SK-N-SH treated with all-trans-retinoic acid at 6 μM for 48 hours (cell line): ENCODE measurements at regions not wholly inside any gene's neighbourhood (a gene's known extent, or its start where the extent isn't known, plus 50 kb on each side); places are given as distances from the start of the nearest gene placed in this dataset.
A peak's percentile ranks its signal among the peaks of the same experiment; 100 is the strongest.

Experiments used
- ATAC-seq: fragments of 200-7000 bp; cut with Tn5 transposase; 3 replicates; pipeline ENCODE4 v1.9.1; 2020; ENCODE audit warnings: mild to moderate bottlenecking, moderate library complexity
- ARNTL ChIP-seq: fragments of 450-650 bp; formaldehyde crosslinking; IDR thresholded peaks from 2 replicates; pipeline ENCODE4 v1.5.0; 2020; ENCODE audit warnings: low read depth, mild to moderate bottlenecking, moderate library complexity, borderline replicate concordance
- CSDC2 ChIP-seq: fragments of 250-450 bp; sonication (Bioruptor Pico); IDR thresholded peaks from 2 replicates; pipeline ENCODE4 v1.5.0; 2020; ENCODE audit warnings: mild to moderate bottlenecking, moderate library complexity
- CSRNP3 ChIP-seq: fragments of 250-450 bp; sonication (Bioruptor Pico); IDR thresholded peaks from 2 replicates; pipeline ENCODE4 v1.5.1; 2021; ENCODE audit warnings: mild to moderate bottlenecking, moderate library complexity
- ESRRG ChIP-seq: fragments of 250-450 bp; sonication (Bioruptor Pico); IDR thresholded peaks from 2 replicates; pipeline ENCODE4 v1.6.1; 2021; ENCODE audit warnings: mild to moderate bottlenecking
- GLIS3 ChIP-seq: fragments of 250-450 bp; sonication (Bioruptor Pico); IDR thresholded peaks from 2 replicates; pipeline ENCODE4 v1.5.0; 2020; ENCODE audit warnings: mild to moderate bottlenecking, moderate library complexity
- ISL1 ChIP-seq: fragments of 250-450 bp; sonication (Bioruptor Pico); IDR thresholded peaks from 2 replicates; pipeline ENCODE4 v2.1.2; 2022; ENCODE audit warnings: mild to moderate bottlenecking, moderate library complexity
- OSR1 ChIP-seq: fragments of 250-450 bp; sonication (Bioruptor Pico); IDR thresholded peaks from 2 replicates; pipeline ENCODE4 v1.8.0; 2022; ENCODE audit warnings: moderate library complexity, mild to moderate bottlenecking, inconsistent platforms
- PPARA ChIP-seq: fragments of 250-450 bp; sonication (Bioruptor Pico); IDR thresholded peaks from 2 replicates; pipeline ENCODE4 v1.5.0; 2020; ENCODE audit warnings: mild to moderate bottlenecking, borderline replicate concordance
- RARB ChIP-seq: fragments of 250-450 bp; sonication (Bioruptor Pico); IDR thresholded peaks from 2 replicates; pipeline ENCODE4 v1.8.0; 2021; ENCODE audit warnings: mild to moderate bottlenecking, moderate library complexity
- SNAI2 ChIP-seq: fragments of 250-450 bp; sonication (Bioruptor Pico); IDR thresholded peaks from 2 replicates; pipeline ENCODE4 v1.5.0; 2020; ENCODE audit warnings: mild to moderate bottlenecking, moderate library complexity
- TCF4 ChIP-seq: fragments of 250-450 bp; sonication (Bioruptor Pico); IDR thresholded peaks from 2 replicates; pipeline ENCODE4 v1.8.0; 2021; ENCODE audit warnings: mild to moderate bottlenecking, moderate library complexity, borderline replicate concordance
- TOX ChIP-seq: fragments of 250-450 bp; sonication (Bioruptor Pico); IDR thresholded peaks from 2 replicates; pipeline ENCODE4 v1.8.0; 2021; ENCODE audit warnings: mild to moderate bottlenecking, moderate library complexity, borderline replicate concordance
- TSHZ2 ChIP-seq: fragments of 250-450 bp; sonication (Bioruptor Pico); IDR thresholded peaks from 2 replicates; pipeline ENCODE4 v1.5.0; 2020; ENCODE audit warnings: mild to moderate bottlenecking, moderate library complexity
- ZC3H10 ChIP-seq: fragments of 250-450 bp; sonication (Bioruptor Pico); IDR thresholded peaks from 2 replicates; pipeline ENCODE4 v1.5.1; 2021; ENCODE audit warnings: mild to moderate bottlenecking, moderate library complexity
- ZFP30 ChIP-seq: fragments of 450-650 bp; formaldehyde crosslinking; IDR thresholded peaks from 2 replicates; pipeline ENCODE4 v1.5.0; 2022; ENCODE audit warnings: mild to moderate bottlenecking, moderate library complexity
- ZNF565 ChIP-seq: fragments of 450-650 bp; formaldehyde crosslinking; conservative IDR thresholded peaks from 2 replicates; pipeline ENCODE4 v1.5.0; 2020; ENCODE audit warnings: low read depth, mild to moderate bottlenecking, moderate library complexity
- ZNF70 ChIP-seq: fragments of 450-650 bp; formaldehyde crosslinking; IDR thresholded peaks from 2 replicates; pipeline ENCODE4 v1.5.0; 2020; ENCODE audit warnings: mild to moderate bottlenecking, moderate library complexity
- ZNF8 ChIP-seq: fragments of 450-650 bp; formaldehyde crosslinking; IDR thresholded peaks from 2 replicates; pipeline ENCODE4 v1.5.0; 2020; ENCODE audit warnings: mild to moderate bottlenecking, moderate library complexity
- TF ChIP-seq, protein P1 (sequence below): fragments of 250-450 bp; sonication (Bioruptor Pico); IDR thresholded peaks from 2 replicates; pipeline ENCODE4 v1.8.0; 2020; ENCODE audit warnings: mild to moderate bottlenecking, moderate library complexity, borderline replicate concordance

- ATAC-seq, result no peak
- TF ChIP-seq ZNF8 (CRISPR knock-in tag) (no peak), ESRRG (no peak), GLIS3 (CRISPR knock-in tag) (no peak), ARNTL (CRISPR knock-in tag) (no peak), CSRNP3 (CRISPR knock-in tag) (no peak), CSDC2 (CRISPR knock-in tag) (no peak), RARB (no peak), TSHZ2 (no peak)
- TF ChIP-seq, all 23 proteins: peak for 0
Observed at GRCh38 chr14:51314321-51315015, 74.4 kb downstream of the TMX1 start.

DNA sequence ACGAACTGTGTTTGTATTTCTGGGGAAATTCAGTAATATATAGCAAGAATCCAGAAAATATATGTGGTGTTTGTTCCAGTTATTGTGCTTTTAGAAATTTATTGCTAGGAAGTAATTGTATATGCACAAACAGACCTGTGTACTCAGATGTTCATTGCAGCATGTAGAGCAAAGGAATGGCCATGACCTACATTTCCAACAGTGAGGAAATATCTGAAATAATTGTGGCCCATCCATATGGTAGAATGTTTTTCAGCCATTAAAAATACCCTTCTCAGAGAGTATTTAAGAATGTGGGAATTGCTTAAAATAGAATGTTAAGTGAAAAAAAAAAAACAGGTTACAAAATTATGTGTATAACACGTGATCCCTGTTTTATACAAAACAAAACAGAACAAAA, 77.3 kb downstream of the TMX1 start:
- no peak for TF ChIP-seq TCF4 (CRISPR knock-in tag)
- TF ChIP-seq ISL1, result no peak
- no peak for TF ChIP-seq ZNF70 (CRISPR knock-in tag)
- TF ChIP-seq ZNF8 (CRISPR knock-in tag), result no peak
- ATAC-seq, result peak; percentile 53

- no peak for TF ChIP-seq ZC3H10 (CRISPR knock-in tag)
- TF ChIP-seq TCF4 (CRISPR knock-in tag), result no peak
- no peak for TF ChIP-seq CSDC2 (CRISPR knock-in tag)
- TF ChIP-seq RARB, result no peak
- no peak for TF ChIP-seq CSRNP3 (CRISPR knock-in tag)
- TF ChIP-seq ESRRG, result no peak
- TF ChIP-seq SNAI2, result no peak
- no peak for TF ChIP-seq ZNF8 (CRISPR knock-in tag)
- no peak for TF ChIP-seq ARNTL (CRISPR knock-in tag)
- TF ChIP-seq OSR1, result no peak
- TF ChIP-seq PPARA (CRISPR knock-in tag), result no peak
- TF ChIP-seq TOX (CRISPR knock-in tag), result no peak
- no peak for TF ChIP-seq TSHZ2
- no peak for TF ChIP-seq ZNF70 (CRISPR knock-in tag)
- 0 out of 3 replicates have a peak, but pooled peaks have one; percentile 18 for ATAC-seq
Observed at GRCh38 chr14:51318813-51319597, 79.0 kb downstream of the TMX1 start.

GRCh38 chr14:51321036-51321435, 81.0 kb downstream of the TMX1 start:
- ATAC-seq, result no peak
- TF ChIP-seq GLIS3 (CRISPR knock-in tag) (no peak), TCF4 (CRISPR knock-in tag) (no peak), ZNF8 (CRISPR knock-in tag) (no peak), ZNF565 (CRISPR knock-in tag) (no peak), ESRRG (no peak), SNAI2 (no peak), RARB (no peak), ZC3H10 (CRISPR knock-in tag) (no peak), ZFP30 (no peak), TSHZ2 (no peak)
- TF ChIP-seq, protein P1, sequence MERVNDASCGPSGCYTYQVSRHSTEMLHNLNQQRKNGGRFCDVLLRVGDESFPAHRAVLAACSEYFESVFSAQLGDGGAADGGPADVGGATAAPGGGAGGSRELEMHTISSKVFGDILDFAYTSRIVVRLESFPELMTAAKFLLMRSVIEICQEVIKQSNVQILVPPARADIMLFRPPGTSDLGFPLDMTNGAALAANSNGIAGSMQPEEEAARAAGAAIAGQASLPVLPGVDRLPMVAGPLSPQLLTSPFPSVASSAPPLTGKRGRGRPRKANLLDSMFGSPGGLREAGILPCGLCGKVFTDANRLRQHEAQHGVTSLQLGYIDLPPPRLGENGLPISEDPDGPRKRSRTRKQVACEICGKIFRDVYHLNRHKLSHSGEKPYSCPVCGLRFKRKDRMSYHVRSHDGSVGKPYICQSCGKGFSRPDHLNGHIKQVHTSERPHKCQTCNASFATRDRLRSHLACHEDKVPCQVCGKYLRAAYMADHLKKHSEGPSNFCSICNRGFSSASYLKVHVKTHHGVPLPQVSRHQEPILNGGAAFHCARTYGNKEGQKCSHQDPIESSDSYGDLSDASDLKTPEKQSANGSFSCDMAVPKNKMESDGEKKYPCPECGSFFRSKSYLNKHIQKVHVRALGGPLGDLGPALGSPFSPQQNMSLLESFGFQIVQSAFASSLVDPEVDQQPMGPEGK (CRISPR knock-in tag), result no peak
